ENCODE measurements at regions not wholly inside any gene's neighbourhood (a gene's known extent, or its start where the extent isn't known, plus 50 kb on each side); places are given as distances from the start of the nearest gene placed in this dataset.
A peak's percentile ranks its signal among the peaks of the same experiment; 100 is the strongest.

DNA sequence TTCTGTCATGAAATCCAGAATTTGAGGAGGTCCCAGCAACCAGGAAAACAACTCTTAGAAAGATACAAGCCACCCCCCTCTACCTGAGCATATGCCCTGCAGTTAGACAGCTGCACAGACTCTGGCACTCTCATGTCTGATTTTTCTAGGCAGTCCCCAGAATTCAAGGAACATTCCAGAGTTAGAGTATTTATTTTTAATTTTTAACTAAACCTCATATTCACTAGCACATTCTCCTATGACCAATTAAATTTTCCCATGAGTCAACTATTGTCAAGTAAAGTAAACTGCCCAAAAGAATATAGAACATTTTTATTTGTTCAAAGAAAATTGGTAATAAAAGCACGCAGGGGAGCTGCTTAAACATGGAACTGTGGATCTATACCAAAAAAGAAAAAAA is 490.5 kb upstream of the SEMA6A start:
- DNase-seq (ENCODE audit: low spot score), result no peak

GRCh38 chr5:117060099-117060498 is 485.5 kb upstream of the SEMA6A start:
- no peak for DNase-seq (ENCODE audit: low spot score)

DNA sequence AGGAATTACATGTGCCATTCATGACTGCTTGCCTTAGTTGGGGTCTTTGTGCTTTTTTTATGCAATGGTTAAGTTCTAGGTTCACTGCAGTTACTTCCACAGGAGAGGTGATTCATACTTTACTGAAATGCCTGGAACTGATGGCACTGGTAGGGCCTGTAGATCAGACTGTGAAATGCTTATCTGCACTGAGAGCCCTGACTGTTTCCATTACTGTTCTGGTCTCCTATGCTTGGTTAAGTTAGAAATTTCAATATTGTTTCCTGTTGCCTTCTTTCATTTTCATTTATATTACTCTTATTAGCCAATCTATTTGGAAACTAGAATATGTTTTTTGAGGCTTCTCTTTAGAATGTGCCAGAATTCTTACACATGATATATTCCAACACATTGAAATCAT is 484.1 kb upstream of the SEMA6A start:
- DNase-seq (ENCODE audit: low spot score), result no peak

DNA sequence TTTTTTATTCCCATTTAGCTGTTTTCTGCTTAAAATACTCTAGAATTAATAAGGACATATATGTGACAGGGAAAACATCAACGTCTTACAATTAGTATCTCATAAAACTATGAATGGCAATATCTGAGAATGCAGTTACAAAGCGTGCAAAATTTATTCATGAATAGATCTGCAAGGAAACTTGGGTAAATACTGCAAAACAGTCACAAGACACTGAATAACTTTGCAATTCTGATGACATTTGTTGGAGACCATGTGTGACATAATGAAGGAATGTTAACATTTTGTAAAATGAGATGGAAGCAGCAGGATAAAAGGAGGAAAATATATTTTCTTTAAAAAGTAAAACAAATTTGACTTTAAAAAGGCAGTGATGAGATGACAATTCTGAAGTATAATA is 480.9 kb upstream of the SEMA6A start:
- no peak for DNase-seq (ENCODE audit: low spot score)

DNA sequence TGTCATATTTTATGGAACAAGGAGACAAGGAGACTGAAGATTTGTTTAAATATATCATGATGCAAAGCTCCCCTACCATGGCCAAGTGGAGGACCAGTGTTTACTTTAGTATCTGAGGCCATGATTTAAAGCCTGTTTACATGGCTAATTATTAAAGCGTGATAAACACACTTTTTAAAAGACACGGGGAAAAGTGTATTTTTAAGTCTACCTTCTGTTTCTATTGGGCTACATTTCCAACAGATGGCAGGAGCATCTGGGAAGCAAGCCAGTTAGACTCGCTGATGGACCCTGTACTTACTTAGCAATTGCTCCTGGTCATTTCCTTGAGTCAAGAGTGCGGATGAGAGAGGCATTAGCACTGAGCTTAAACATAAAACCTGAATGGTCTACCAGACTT is 480.3 kb upstream of the SEMA6A start:
- DNase-seq (ENCODE audit: low spot score), result no peak

- DNase-seq (ENCODE audit: low spot score), result no peak
Observed at GRCh38 chr5:117054141-117054540, 479.5 kb upstream of the SEMA6A start.

DNA sequence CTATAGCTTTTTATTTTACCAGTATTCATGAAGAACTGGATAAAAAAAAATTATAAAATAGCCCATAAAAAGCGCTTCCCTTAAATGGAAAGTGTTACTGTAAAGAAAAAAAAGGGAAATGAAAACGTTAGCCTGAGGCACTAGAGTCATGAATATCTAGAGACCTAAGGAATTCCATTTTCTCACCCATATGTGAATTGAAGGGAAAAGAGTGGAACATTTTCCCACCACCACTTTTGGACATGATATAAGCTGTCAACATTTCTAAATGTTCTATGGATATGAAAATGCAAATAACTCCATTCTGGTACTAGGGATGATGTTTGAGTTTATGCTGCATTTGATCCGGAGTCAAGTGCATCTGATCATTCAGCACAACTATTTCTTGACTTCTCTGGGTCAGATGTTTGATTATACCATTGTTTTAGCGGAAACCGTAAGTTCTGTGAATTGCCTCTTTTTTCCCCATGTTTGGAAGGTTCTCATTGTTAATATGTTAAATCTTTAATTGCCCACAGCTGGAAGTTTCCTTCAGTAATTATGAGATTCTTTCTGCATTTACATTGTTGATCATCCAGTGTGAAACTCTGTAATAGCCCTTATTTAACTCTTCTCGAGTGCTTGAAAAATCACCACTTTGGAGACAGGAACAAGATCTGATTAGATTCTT is 467.4 kb upstream of the SEMA6A start:
- DNase-seq (ENCODE audit: low spot score), result no peak

DNA sequence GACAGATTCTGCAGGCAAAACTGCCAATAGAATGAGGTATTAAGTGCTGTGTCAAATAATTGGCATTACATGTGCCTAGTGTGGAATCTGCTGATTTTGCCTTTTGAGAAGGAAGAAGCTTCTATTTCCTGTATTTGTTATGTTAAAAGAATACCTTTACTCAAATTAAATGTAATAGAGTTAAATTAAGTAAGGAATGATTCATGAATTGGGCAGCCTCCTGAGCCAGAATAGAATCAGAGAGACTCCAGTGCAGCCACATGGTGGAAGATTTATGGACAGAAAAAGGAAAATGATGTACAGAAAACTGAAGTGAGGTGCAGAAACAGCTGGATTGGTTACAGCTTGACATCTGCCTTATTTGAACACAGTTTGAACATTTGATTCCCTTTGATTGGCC is 464.4 kb upstream of the SEMA6A start:
- DNase-seq (ENCODE audit: low spot score), result no peak

- no peak for DNase-seq (ENCODE audit: low spot score)
Observed at GRCh38 chr5:117027384-117027783, 452.8 kb upstream of the SEMA6A start.

- DNase-seq (ENCODE audit: low spot score), result no peak
Observed at GRCh38 chr5:117020999-117021398, 446.4 kb upstream of the SEMA6A start.

GRCh38 chr5:117013280-117013877 is 438.8 kb upstream of the SEMA6A start:
- DNase-seq (ENCODE audit: low spot score), result no peak

DNA sequence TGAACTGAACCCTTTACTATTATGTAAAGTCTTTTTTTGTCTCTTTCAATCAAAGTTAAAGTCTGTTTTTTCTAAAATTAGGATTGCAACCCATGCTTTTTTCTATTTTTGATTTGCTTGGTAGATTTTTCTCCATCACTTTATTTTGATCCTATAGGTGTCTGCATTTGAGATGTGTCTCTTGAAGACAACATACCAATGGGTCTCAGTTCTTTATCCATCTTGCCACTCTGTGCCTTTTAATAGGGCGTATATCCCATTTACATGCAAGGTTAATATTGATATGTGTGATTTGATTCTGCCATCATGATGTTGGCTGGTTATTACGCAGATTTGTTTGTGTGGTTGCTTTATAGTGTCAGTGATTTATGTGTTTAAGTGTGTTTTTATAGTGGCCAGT is 436.0 kb upstream of the SEMA6A start:
- DNase-seq (ENCODE audit: low spot score), result no peak

DNA sequence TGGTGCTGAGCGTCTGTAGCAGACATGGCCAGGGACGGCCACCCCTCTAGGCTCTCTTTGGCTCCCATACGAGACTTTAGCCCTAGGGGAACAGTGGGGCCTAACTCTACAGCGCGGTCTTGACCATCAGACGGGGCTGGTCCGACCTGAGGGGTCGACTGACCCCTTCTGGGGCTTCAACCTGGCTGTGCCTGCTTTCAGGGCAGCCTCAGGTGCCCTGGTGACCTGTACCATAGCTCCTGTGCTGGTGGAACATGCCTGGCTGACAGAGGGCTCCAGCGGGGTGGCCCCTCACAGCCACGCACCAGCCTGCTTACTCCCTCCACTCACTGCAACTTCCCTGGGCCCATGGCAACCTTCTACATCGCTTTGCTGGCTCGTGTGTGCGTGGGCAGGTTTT is 423.4 kb upstream of the SEMA6A start:
- no peak for DNase-seq (ENCODE audit: low spot score)

GRCh38 chr5:116992681-116993080 is 418.1 kb upstream of the SEMA6A start:
- no peak for DNase-seq (ENCODE audit: low spot score)

DNA sequence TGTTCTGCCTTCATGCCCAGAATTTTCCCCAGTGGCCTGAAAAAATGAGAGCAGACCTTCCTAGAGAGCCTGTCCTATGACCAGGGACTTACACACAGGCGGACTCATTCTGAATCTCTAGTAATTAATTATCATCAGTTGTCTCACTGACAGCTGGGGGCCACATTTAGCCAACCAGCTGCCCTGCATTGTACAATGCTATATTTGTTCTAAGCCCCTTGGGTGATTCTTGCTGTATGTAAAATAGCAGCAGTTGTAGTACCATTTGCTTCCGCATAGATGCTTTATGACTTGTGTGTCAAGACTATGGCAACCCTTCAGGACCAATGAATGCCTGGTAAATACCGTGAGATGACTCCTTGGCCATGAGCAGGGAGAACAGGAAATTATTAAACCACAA is 415.4 kb upstream of the SEMA6A start:
- DNase-seq (ENCODE audit: low spot score), result peak; percentile 85

- DNase-seq (ENCODE audit: low spot score), result no peak
Observed at GRCh38 chr5:116982035-116982434, 407.4 kb upstream of the SEMA6A start.

DNA sequence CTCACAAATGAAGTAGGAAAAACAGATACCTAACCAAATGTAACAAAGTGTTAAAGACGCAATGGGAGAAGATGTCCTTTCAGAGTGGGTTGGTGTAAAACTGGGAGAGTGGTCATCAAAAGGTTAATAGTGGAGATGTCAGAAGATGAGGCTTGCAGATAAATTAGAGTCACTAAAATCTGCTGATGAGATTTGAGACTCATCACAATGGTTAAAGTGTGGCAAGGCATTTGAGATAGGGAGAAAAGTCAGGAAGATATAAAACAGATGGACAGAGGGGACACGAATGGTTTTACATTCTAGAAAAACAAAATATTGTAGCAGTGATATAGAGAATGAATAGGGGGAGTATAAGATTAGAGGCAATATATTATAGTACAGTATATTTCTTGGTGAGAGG is 406.0 kb upstream of the SEMA6A start:
- no peak for DNase-seq (ENCODE audit: low spot score)

GRCh38 chr5:116976767-116977166 is 402.1 kb upstream of the SEMA6A start:
- no peak for DNase-seq (ENCODE audit: low spot score)

DNA sequence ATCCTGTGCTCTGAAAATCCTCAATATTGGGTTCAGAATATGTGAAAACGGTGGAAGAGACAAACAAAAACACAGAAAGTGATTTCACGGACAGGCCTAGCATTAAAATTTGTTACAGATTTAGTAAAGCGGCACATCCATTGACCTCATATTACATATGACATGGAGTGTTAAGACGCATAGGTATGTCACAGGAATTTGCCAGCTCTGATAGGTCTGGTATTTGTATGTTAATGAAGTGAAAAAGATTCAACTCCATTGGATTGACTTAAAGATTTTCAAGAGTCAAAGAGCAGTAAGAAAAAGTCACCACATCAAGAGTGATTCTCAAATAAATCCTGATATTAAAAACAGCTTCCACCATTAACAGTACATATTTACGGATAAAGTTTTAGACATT is 396.5 kb upstream of the SEMA6A start:
- no peak for DNase-seq (ENCODE audit: low spot score)

- no peak for DNase-seq (ENCODE audit: low spot score)
Observed at GRCh38 chr5:116970318-116970717, 395.7 kb upstream of the SEMA6A start.

- DNase-seq (ENCODE audit: low spot score), result peak; percentile 72
Observed at GRCh38 chr5:116964438-116964837, 389.8 kb upstream of the SEMA6A start.

GRCh38 chr5:116961021-116961420 is 386.4 kb upstream of the SEMA6A start:
- DNase-seq (ENCODE audit: low spot score), result no peak

GRCh38 chr5:116959843-116960242 is 385.2 kb upstream of the SEMA6A start:
- DNase-seq (ENCODE audit: low spot score), result no peak

DNA sequence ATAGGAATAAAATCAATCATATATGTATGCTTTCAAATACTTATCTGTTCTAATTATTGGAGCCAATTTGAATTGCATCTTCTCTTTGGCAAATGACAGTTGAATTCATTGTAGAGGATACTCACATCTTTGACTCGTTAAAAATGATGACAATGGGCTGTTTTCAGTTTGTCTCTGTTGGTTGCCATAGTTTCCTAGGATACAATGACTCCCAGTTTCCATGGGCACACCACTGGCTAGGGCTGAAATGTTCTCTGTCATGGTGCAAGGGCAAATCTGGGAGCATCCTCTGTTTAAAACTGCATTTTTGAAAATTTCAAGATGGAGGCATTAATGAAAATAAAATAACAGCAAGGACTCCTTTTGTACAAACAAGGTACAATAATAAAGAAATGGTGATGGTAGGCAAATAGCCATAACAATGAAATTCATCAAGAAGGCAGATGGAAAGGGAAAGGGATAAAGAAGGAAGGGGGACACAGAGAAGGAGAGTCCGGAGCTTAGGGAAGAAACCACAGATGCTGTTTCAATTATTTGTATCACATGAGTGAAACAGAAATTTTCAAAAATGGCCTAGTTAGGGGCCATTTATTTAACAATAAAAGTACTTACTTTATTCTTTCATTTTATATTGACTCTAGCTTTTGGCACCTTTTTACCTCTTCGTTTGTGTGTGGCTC is 378.8 kb upstream of the SEMA6A start:
- DNase-seq (ENCODE audit: low spot score), result peak; percentile 94

Measured in pons (tissue), 1 donor.